ENCODE measurements at regions not wholly inside any gene's neighbourhood (a gene's known extent, or its start where the extent isn't known, plus 50 kb on each side); places are given as distances from the start of the nearest gene placed in this dataset.

DNA sequence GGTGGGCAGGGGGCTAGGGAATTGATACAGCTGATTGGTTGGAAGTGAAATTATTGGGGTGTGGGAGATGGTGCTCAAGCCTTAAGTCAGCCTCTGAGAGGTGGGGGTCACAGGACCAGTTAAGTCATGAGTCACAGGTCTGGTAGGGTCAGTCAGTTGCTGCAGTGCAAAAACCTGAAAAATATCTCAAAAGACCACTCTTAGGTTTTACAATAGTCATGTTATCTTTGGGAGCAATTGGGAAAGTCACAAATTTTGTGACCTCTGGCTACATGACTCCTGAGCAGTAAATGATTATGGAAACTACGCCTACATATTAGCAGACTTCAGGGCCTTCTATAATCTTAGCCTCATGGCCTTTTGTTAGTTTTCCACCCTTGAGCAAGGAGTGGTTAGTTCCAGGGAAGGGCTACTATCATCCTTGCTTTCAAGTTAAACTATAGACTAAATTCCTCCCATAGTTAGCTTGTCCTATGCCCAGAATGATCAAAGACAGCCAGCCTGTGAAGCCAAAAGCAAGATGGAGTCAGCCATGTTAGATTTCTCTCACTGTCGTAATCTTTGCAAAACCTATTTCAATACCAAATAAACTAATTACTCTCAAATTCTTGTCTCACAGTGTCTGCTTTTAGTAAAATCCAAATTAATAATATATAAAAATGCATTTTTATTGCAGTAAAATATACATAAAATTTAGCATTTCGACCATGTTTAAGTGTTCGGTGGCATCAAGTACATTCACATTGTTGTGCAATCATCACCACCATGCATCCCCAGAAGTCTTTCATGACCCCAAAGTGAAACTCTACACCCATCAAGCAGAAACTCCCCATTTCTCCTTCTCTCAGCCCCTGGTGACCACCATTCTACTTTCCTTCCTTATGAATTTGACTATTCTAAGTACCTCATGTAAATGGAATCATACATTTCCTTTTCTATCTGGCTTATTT lies 60.9 kb upstream of the CD2AP start:
- ChIA-PET RAD21 (ENCODE audit: unreplicated experiment) (interaction anchor here (0.6 to 4.9 kb wide), 7 partner anchors 44 to 364 kb away, joined by 3 to 58 read pairs (median 4); partner anchors contain the start of gene CD2AP), CTCF (interaction anchor here (0.9 to 6.1 kb wide), 7 partner anchors 13 to 364 kb away, joined by 3 to 84 read pairs (median 8); partner anchors contain the start of gene CD2AP), POLR2A (interaction anchor here (1.0 kb wide), 1 partner anchor 61 kb away, joined by 3 read pairs; the partner anchor contains the start of gene CD2AP), SMC1A (ENCODE audit: uncharacterized antibody, unreplicated experiment) (interaction anchor here (0.6 to 6.3 kb wide), 13 partner anchors 41 to 371 kb away, joined by 3 to 49 read pairs (median 7); no protein-coding TSS in a partner anchor)
- intact Hi-C loops (cut with micrococcal nuclease; ENCODE audit: unreplicated experiment) (no loop called here), in situ Hi-C loops (cut with MboI) (loop anchor here (10.0 kb wide), 2 partner anchors 218 to 358 kb away; no protein-coding TSS in a partner anchor)
- no peaks in the 10 kb centered on the region for H4K20me1 ChIP-seq (ENCODE audit: control insufficient read depth, insufficient read depth)
- no peak overlapping the region for H3K9ac ChIP-seq (ENCODE audit: control insufficient read depth, insufficient read depth, low read length)
- no peaks in the 10 kb centered on the region for H3K9me3 ChIP-seq (replicated peaks; ENCODE audit: control insufficient read depth, insufficient read depth, low read length)
- no peaks in the 10 kb centered on the region for H3K27me3 ChIP-seq (replicated peaks in 1 of 2; ENCODE audit: control insufficient read depth in 2 of 2, insufficient read depth in 2 of 2, low read length in 1 of 2)
- H3K4me3 ChIP-seq, result no peak overlapping the region
- H3K4me2 ChIP-seq (ENCODE audit: control insufficient read depth, insufficient read depth), result no peak overlapping the region
- no TSS peak for BruUV-seq (replicated peaks)
- no peaks in the 10 kb centered on the region for H3K79me2 ChIP-seq (ENCODE audit: control insufficient read depth, insufficient read depth, low read length)
- no peaks in the 10 kb centered on the region for H3K36me3 ChIP-seq (ENCODE audit: control insufficient read depth in 2 of 2, insufficient read depth in 2 of 2, low read length in 1 of 2)
- no peak for DNase-seq (ENCODE audit: low read depth, low spot score)
- H3K4me1 ChIP-seq (ENCODE audit: control insufficient read depth, insufficient read depth, low read length), result 0 out of 2 replicates have a peak, but pooled peaks cover 3% of the 10 kb centered on the region
- WGBS (ENCODE audit: insufficient coverage, insufficient replicate concordance, low lambda C conversion rate, missing lambda C conversion rate), result 98% methylated on average over 4 of the region's 4 CpGs
- FAIRE-seq, result no peak
- no peak for ATAC-seq
- no peak overlapping the region for H3K27ac ChIP-seq (ENCODE audit: control insufficient read depth, insufficient read depth)
- no peak overlapping the region for H2AFZ ChIP-seq (ENCODE audit: control insufficient read depth, low read depth, low read length)
- TF ChIP-seq PKNOX1 (IDR thresholded peaks at IDR 0.05) (no peak), RFX5 (IDR thresholded peaks at IDR 0.05; ENCODE audit: low read depth, low read length) (no peak), TCF3 (IDR thresholded peaks at IDR 0.05; ENCODE audit: borderline replicate concordance, insufficient read depth, low read depth, low read length) (no peak), RUNX3 (IDR thresholded peaks at IDR 0.05; ENCODE audit: low read length) (no peak), BRCA1 (IDR thresholded peaks at IDR 0.05; ENCODE audit: low read depth, low read length) (no peak), PAX5 (IDR thresholded peaks at IDR 0.05; ENCODE audit: borderline replicate concordance, low read depth, low read length) (no peak), ZBTB33 (IDR thresholded peaks at IDR 0.05) (no peak), HDAC6 (IDR thresholded peaks at IDR 0.05; ENCODE audit: unreplicated experiment) (no peak), GABPA (IDR thresholded peaks at IDR 0.05; ENCODE audit: low read depth) (no peak), CHD2 (IDR thresholded peaks at IDR 0.05; ENCODE audit: borderline replicate concordance, low read depth, low read length) (no peak), BCL3 (IDR thresholded peaks at IDR 0.05; ENCODE audit: borderline replicate concordance, insufficient read depth, low read depth, low read length, poor library complexity, severe bottlenecking) (no peak), SMAD1 (IDR thresholded peaks at IDR 0.05; ENCODE audit: low read depth, partially characterized antibody) (no peak), WRNIP1 (IDR thresholded peaks at IDR 0.05; ENCODE audit: borderline replicate concordance, low read depth, low read length) (no peak)
- TF ChIP-seq, protein P1, sequence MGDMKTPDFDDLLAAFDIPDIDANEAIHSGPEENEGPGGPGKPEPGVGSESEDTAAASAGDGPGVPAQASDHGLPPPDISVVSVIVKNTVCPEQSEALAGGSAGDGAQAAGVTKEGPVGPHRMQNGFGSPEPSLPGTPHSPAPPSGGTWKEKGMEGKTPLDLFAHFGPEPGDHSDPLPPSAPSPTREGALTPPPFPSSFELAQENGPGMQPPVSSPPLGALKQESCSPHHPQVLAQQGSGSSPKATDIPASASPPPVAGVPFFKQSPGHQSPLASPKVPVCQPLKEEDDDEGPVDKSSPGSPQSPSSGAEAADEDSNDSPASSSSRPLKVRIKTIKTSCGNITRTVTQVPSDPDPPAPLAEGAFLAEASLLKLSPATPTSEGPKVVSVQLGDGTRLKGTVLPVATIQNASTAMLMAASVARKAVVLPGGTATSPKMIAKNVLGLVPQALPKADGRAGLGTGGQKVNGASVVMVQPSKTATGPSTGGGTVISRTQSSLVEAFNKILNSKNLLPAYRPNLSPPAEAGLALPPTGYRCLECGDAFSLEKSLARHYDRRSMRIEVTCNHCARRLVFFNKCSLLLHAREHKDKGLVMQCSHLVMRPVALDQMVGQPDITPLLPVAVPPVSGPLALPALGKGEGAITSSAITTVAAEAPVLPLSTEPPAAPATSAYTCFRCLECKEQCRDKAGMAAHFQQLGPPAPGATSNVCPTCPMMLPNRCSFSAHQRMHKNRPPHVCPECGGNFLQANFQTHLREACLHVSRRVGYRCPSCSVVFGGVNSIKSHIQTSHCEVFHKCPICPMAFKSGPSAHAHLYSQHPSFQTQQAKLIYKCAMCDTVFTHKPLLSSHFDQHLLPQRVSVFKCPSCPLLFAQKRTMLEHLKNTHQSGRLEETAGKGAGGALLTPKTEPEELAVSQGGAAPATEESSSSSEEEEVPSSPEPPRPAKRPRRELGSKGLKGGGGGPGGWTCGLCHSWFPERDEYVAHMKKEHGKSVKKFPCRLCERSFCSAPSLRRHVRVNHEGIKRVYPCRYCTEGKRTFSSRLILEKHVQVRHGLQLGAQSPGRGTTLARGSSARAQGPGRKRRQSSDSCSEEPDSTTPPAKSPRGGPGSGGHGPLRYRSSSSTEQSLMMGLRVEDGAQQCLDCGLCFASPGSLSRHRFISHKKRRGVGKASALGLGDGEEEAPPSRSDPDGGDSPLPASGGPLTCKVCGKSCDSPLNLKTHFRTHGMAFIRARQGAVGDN (IDR thresholded peaks at IDR 0.05), result no peak
